ENCODE measurements at regions not wholly inside any gene's neighbourhood (a gene's known extent, or its start where the extent isn't known, plus 50 kb on each side); places are given as distances from the start of the nearest gene placed in this dataset.
A peak's percentile ranks its signal among the peaks of the same experiment; 100 is the strongest.
"Not testable (repeated sequence)": the region's sequence is repeated elsewhere in the genome, so short reads cannot be mapped to it uniquely, and the experiment has no call there.

GRCh38 chr14:28608851-28609828, 157.4 kb upstream of the FOXG1 start:
- peak; percentile 28 for DNase-seq (ENCODE audit: low spot score)

- DNase-seq (ENCODE audit: low spot score), result no peak
Measured at GRCh38 chr14:28612414-28612813, 154.2 kb upstream of the FOXG1 start.

GRCh38 chr14:28613532-28613931, 153.1 kb upstream of the FOXG1 start:
- DNase-seq (ENCODE audit: low spot score), result no peak

- no peak for DNase-seq (ENCODE audit: low spot score)
Measured at GRCh38 chr14:28626780-28627179, 139.8 kb upstream of the FOXG1 start.

- DNase-seq (ENCODE audit: low spot score), result no peak
Measured at GRCh38 chr14:28629328-28630004, 137.1 kb upstream of the FOXG1 start.

GRCh38 chr14:28630100-28630499, 136.5 kb upstream of the FOXG1 start:
- no peak for DNase-seq (ENCODE audit: low spot score)

- peak; percentile 18 for DNase-seq (ENCODE audit: low spot score)
Measured at GRCh38 chr14:28635387-28635786, 131.2 kb upstream of the FOXG1 start.

- not testable (repeated sequence) for DNase-seq (ENCODE audit: low spot score)
Measured at GRCh38 chr14:28635816-28636215, 130.8 kb upstream of the FOXG1 start.

GRCh38 chr14:28641189-28641588, 125.4 kb upstream of the FOXG1 start:
- DNase-seq (ENCODE audit: low spot score), result not testable (repeated sequence)

GRCh38 chr14:28651148-28651547, 115.4 kb upstream of the FOXG1 start:
- no peak for DNase-seq (ENCODE audit: low spot score)

GRCh38 chr14:28652782-28653181, 113.8 kb upstream of the FOXG1 start:
- no peak for DNase-seq (ENCODE audit: low spot score)

- DNase-seq (ENCODE audit: low spot score), result no peak
Measured at GRCh38 chr14:28653521-28653920, 113.1 kb upstream of the FOXG1 start.

- no peak for DNase-seq (ENCODE audit: low spot score)
Measured at GRCh38 chr14:28656704-28657255, 109.8 kb upstream of the FOXG1 start.

GRCh38 chr14:28661171-28661772, 105.3 kb upstream of the FOXG1 start:
- no peak for DNase-seq (ENCODE audit: low spot score)

- DNase-seq (ENCODE audit: low spot score), result no peak
Measured at GRCh38 chr14:28666961-28667360, 99.6 kb upstream of the FOXG1 start.

GRCh38 chr14:28671425-28671824, 95.2 kb upstream of the FOXG1 start:
- no peak for DNase-seq (ENCODE audit: low spot score)

GRCh38 chr14:28673056-28673455, 93.5 kb upstream of the FOXG1 start:
- DNase-seq (ENCODE audit: low spot score), result no peak

- no peak for DNase-seq (ENCODE audit: low spot score)
Measured at GRCh38 chr14:28676479-28676878, 90.1 kb upstream of the FOXG1 start.

- no peak for DNase-seq (ENCODE audit: low spot score)
Measured at GRCh38 chr14:28677381-28677780, 89.2 kb upstream of the FOXG1 start.

GRCh38 chr14:28678887-28679286, 87.7 kb upstream of the FOXG1 start:
- DNase-seq (ENCODE audit: low spot score), result no peak

- DNase-seq (ENCODE audit: low spot score), result no peak
Measured at GRCh38 chr14:28681681-28682080, 84.9 kb upstream of the FOXG1 start.

GRCh38 chr14:28690029-28690692, 76.4 kb upstream of the FOXG1 start:
- no peak for DNase-seq (ENCODE audit: low spot score)

Data from GM03348 (cell line).